Liver (tissue), 8 donors: ENCODE measurements at regions not wholly inside any gene's neighbourhood (a gene's known extent, or its start where the extent isn't known, plus 50 kb on each side); places are given as distances from the start of the nearest gene placed in this dataset.
"Not testable (repeated sequence)": the region's sequence is repeated elsewhere in the genome, so short reads cannot be mapped to it uniquely, and the experiment has no call there.

Experiments
- DNase-seq: peaks from one replicate; pipeline ENCODE4 v3.0.0-alpha.2; 2017; ENCODE audit warnings: low spot score
- H3K27ac ChIP-seq, 2 donors: one replicate each; pipeline ENCODE4 v1.7.0; 2013; ENCODE audit warnings: inconsistent platforms in 2 of 2, low read length in 2 of 2, control low read depth in 1 of 2, low read depth in 1 of 2, mild to moderate bottlenecking in 1 of 2
- H3K27me3 ChIP-seq, 4 donors: one replicate each; pipeline versions ENCODE4 v1.6.1 to v1.7.0; 2013; ENCODE audit warnings: low read length in 3 of 4, inconsistent platforms in 1 of 4, mild to moderate bottlenecking in 1 of 4, moderate library complexity in 1 of 4; ENCODE audit not compliant: control insufficient read depth in 4 of 4, insufficient read depth in 4 of 4
- H3K36me3 ChIP-seq, 4 donors: one replicate each; pipeline versions ENCODE4 v1.6.1 to v1.7.0; 2013; ENCODE audit warnings: low read length in 3 of 4, mild to moderate bottlenecking in 3 of 4, low read depth in 1 of 4, moderate library complexity in 1 of 4; ENCODE audit not compliant: control insufficient read depth in 4 of 4, insufficient read depth in 3 of 4
- H3K4me1 ChIP-seq, 4 donors: one replicate each; pipeline versions ENCODE4 v1.6.1 to v1.7.0; 2013; ENCODE audit warnings: low read length in 3 of 4, mild to moderate bottlenecking in 3 of 4, moderate library complexity in 1 of 4; ENCODE audit not compliant: control insufficient read depth in 4 of 4, insufficient read depth in 4 of 4
- H3K4me3 ChIP-seq, 3 donors: one replicate each; pipeline versions ENCODE4 v1.6.1 to v1.7.0; 2013; ENCODE audit warnings: low read length in 3 of 3, control low read depth in 1 of 3, low read depth in 1 of 3, mild to moderate bottlenecking in 1 of 3
- H3K9ac ChIP-seq, 2 donors: one replicate each; pipeline ENCODE4 v1.7.0; 2013; ENCODE audit warnings: low read length in 2 of 2, mild to moderate bottlenecking in 2 of 2, moderate library complexity in 2 of 2, control low read depth in 1 of 2, low read depth in 1 of 2
- H3K9me3 ChIP-seq, 4 donors: one replicate each; pipeline versions ENCODE4 v1.6.1 to v1.7.0; 2013; ENCODE audit warnings: low read length in 3 of 4; ENCODE audit not compliant: control insufficient read depth in 4 of 4
- ATF3 ChIP-seq: IDR thresholded peaks from 2 replicates; pipeline ENCODE4 v1.6.1; 2016; ENCODE audit warnings: antibody characterized with exemption
- CTCF ChIP-seq: fragments of 150-350 bp; IDR thresholded peaks from 2 replicates; pipeline ENCODE4 v1.5.1; 2017; ENCODE audit warnings: improper control_type of control experiment, low read depth, low read length; ENCODE audit not compliant: missing input control
- EGR1 ChIP-seq, 2 donors: IDR thresholded peaks; 2 replicates each; pipeline ENCODE4 v1.6.1; 2016 to 2018; ENCODE audit warnings: antibody characterized with exemption in 2 of 2, low read depth in 2 of 2
- FOXA1 ChIP-seq: IDR thresholded peaks from 2 replicates; pipeline ENCODE4 v1.6.1; 2016; ENCODE audit warnings: antibody characterized with exemption
- FOXA2 ChIP-seq: IDR thresholded peaks from 2 replicates; pipeline ENCODE4 v1.6.1; 2016; ENCODE audit warnings: antibody characterized with exemption
- GABPA ChIP-seq, 2 donors: IDR thresholded peaks in 1 of 2; conservative IDR thresholded peaks in 1 of 2; 2 replicates each; pipeline ENCODE4 v1.6.1; 2016; ENCODE audit warnings: antibody characterized with exemption in 2 of 2, mild to moderate bottlenecking in 1 of 2, moderate library complexity in 1 of 2
- HNF4G ChIP-seq: IDR thresholded peaks from 2 replicates; pipeline ENCODE4 v1.6.1; 2016; ENCODE audit warnings: antibody characterized with exemption
- JUND ChIP-seq, 2 donors: IDR thresholded peaks; 2 replicates each; pipeline ENCODE4 v1.6.1; 2016; ENCODE audit warnings: antibody characterized with exemption in 2 of 2
- MAX ChIP-seq: IDR thresholded peaks from 2 replicates; pipeline ENCODE4 v1.6.1; 2016; ENCODE audit warnings: antibody characterized with exemption
- NR2F2 ChIP-seq: IDR thresholded peaks from 2 replicates; pipeline ENCODE4 v1.6.1; 2016; ENCODE audit warnings: antibody characterized with exemption
- RAD21 ChIP-seq, 2 donors: IDR thresholded peaks; 2 replicates each; pipeline ENCODE4 v1.6.1; 2016; ENCODE audit warnings: antibody characterized with exemption in 2 of 2, mild to moderate bottlenecking in 2 of 2
- RXRA ChIP-seq, 2 donors: IDR thresholded peaks; 2 replicates each; pipeline ENCODE4 v1.6.1; 2017 to 2018; ENCODE audit warnings: antibody characterized with exemption in 2 of 2, mild to moderate bottlenecking in 1 of 2
- SP1 ChIP-seq: IDR thresholded peaks from 2 replicates; pipeline ENCODE4 v1.6.1; 2018; ENCODE audit warnings: antibody characterized with exemption, mild to moderate bottlenecking
- TAF1 ChIP-seq: conservative IDR thresholded peaks from 2 replicates; pipeline ENCODE4 v1.6.1; 2016; ENCODE audit warnings: antibody characterized with exemption, mild to moderate bottlenecking
- ZBTB33 ChIP-seq: IDR thresholded peaks from 2 replicates; pipeline ENCODE4 v1.6.1; 2016; ENCODE audit warnings: antibody characterized with exemption
- WGBS: extraction: QIAGEN DNeasy Blood & Tissue Kit; methylation state at CpG from one replicate; pipeline ENCODE4 v1.1.7; 2013; 5-methylcytosine and 5-hydroxymethylcytosine counted together
- donor health status: healthy.
- donor health status: healthy.
- donor health status: healthy.
- donor health status: healthy.
- donor health status: healthy.

GRCh38 chr2:166750624-166751023, 137.7 kb upstream of the XIRP2 start:
- 22% methylated on average over 1 of the region's 1 CpG for WGBS
- Histone ChIP-seq H3K36me3 (no peaks in the 10 kb centered on the region), H3K27ac (no peak overlapping the region)

GRCh38 chr2:166744117-166744516, 144.2 kb upstream of the XIRP2 start:
- H3K4me1 ChIP-seq, H3K27me3 ChIP-seq, H3K36me3 ChIP-seq, DNase-seq, H3K27ac ChIP-seq, H3K9ac ChIP-seq: not testable (repeated sequence)
- Histone ChIP-seq H3K9me3 (peaks cover 16 to 34% (median 19%) of the 10 kb centered on the region in 4 donors), H3K4me3 (peak overlapping the region in 1 of 3 donors; percentile 14)
- 61% methylated on average over 1 of the region's 1 CpG for WGBS

More at GRCh38 chr2:166750624-166751023, 137.7 kb upstream of the XIRP2 start:
- H3K9ac ChIP-seq: no peak overlapping the region
- H3K4me1 ChIP-seq: no peaks in the 10 kb centered on the region
- no peak for TF ChIP-seq NR2F2
- no peak for TF ChIP-seq HNF4G
- TF ChIP-seq FOXA2: no peak
- TF ChIP-seq FOXA1: no peak
- TF ChIP-seq RXRA (IDR thresholded peaks at IDR 0.05): no peak
- TF ChIP-seq EGR1 (IDR thresholded peaks at IDR 0.05; ENCODE audit: low read depth in 2 of 2): no peak
- no peak for TF ChIP-seq MAX
- TF ChIP-seq JUND (IDR thresholded peaks at IDR 0.05): no peak
- TF ChIP-seq ATF3: no peak
- no peak for TF ChIP-seq SP1
- no peak for TF ChIP-seq CTCF
- no peak for TF ChIP-seq RAD21 (IDR thresholded peaks at IDR 0.05)
- DNase-seq: no peak
- H3K4me3 ChIP-seq: no peak overlapping the region
- no peaks in the 10 kb centered on the region for H3K27me3 ChIP-seq
- H3K9me3 ChIP-seq: peaks cover 0 to 4% (median 2%) of the 10 kb centered on the region in 4 donors

- WGBS: 86% methylated on average over 10 of the region's 10 CpGs
- peaks cover 16 to 34% (median 19%) of the 10 kb centered on the region in 4 donors for H3K9me3 ChIP-seq
- H3K4me3 ChIP-seq: peak overlapping the region in 1 of 3 donors; percentile 14
- H3K27ac ChIP-seq, H3K9ac ChIP-seq, DNase-seq, H3K27me3 ChIP-seq, H3K4me1 ChIP-seq, H3K36me3 ChIP-seq: not testable (repeated sequence)
Observed at GRCh38 chr2:166743482-166743881, 144.8 kb upstream of the XIRP2 start.

GRCh38 chr2:166727095-166727494, 161.2 kb upstream of the XIRP2 start:
- no peak for TF ChIP-seq TAF1
- TF ChIP-seq GABPA (IDR thresholded peaks at IDR 0.05 in 1 of 2, conservative IDR thresholded peaks at IDR 0.05 in 1 of 2): no peak
- no peak for TF ChIP-seq SP1
- no peak for TF ChIP-seq ZBTB33
- TF ChIP-seq EGR1 (IDR thresholded peaks at IDR 0.05; ENCODE audit: low read depth in 2 of 2): no peak
- Histone ChIP-seq H3K27me3 (no peaks in the 10 kb centered on the region), H3K36me3 (no peaks in the 10 kb centered on the region), H3K4me1 (no peaks in the 10 kb centered on the region), H3K27ac (no peak overlapping the region), H3K9me3 (peaks cover 0 to 3% (median 0%) of the 10 kb centered on the region in 4 donors), H3K9ac (no peak overlapping the region), H3K4me3 (no peak overlapping the region)
- no peak for DNase-seq
- 79% methylated on average over 2 of the region's 2 CpGs for WGBS
